NB4 (cell line): ENCODE measurements at regions not wholly inside any gene's neighbourhood (a gene's known extent, or its start where the extent isn't known, plus 50 kb on each side); places are given as distances from the start of the nearest gene placed in this dataset.

Source experiments
- DNase-seq: peaks from one replicate; pipeline ENCODE4 v3.0.0; 2010; ENCODE audit warnings: low read depth
- H3K4me3 ChIP-seq: one replicate; pipeline ENCODE4 v1.5.1; 2011; ENCODE audit warnings: mild to moderate bottlenecking, low read depth, low read length, moderate library complexity
- MYC ChIP-seq: IDR thresholded peaks from 2 replicates; pipeline ENCODE4 v1.6.1; 2011; ENCODE audit warnings: low read depth, low read length
- POLR2A ChIP-seq: IDR thresholded peaks from 2 replicates; pipeline ENCODE4 v1.6.1; 2011; ENCODE audit warnings: mild to moderate bottlenecking; ENCODE audit not compliant: insufficient read length; ENCODE audit errors: extremely low read depth
- TF ChIP-seq, protein P1 (sequence below): IDR thresholded peaks from one replicate; pipeline ENCODE4 v1.5.1; 2012; ENCODE audit warnings: low read depth, low read length
- TF ChIP-seq, protein P2 (sequence below): IDR thresholded peaks from 2 replicates; pipeline ENCODE4 v1.6.1; 2011; ENCODE audit warnings: low read depth, low read length

DNA sequence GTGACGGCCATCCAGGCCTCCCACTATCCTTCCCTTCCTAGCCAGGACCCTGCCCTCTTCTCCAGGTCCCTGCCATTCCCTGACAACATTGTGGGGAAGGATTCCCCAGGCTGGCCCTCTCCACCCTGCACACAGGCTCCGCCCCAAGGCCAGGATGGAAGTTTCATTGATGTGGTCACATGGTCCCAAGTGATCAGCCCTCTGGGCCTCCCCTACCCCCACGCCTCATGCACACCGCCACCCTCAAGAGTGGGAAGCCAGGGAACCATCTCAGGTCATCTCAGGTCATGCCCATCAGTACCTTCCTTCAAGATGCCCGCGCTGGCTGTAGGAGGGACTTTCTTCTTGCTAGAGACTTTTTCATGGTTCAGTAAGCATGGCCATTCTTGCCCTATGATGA lies 514.8 kb upstream of the RAB6C start:
- no peak for TF ChIP-seq MYC
- TF ChIP-seq, protein P1, sequence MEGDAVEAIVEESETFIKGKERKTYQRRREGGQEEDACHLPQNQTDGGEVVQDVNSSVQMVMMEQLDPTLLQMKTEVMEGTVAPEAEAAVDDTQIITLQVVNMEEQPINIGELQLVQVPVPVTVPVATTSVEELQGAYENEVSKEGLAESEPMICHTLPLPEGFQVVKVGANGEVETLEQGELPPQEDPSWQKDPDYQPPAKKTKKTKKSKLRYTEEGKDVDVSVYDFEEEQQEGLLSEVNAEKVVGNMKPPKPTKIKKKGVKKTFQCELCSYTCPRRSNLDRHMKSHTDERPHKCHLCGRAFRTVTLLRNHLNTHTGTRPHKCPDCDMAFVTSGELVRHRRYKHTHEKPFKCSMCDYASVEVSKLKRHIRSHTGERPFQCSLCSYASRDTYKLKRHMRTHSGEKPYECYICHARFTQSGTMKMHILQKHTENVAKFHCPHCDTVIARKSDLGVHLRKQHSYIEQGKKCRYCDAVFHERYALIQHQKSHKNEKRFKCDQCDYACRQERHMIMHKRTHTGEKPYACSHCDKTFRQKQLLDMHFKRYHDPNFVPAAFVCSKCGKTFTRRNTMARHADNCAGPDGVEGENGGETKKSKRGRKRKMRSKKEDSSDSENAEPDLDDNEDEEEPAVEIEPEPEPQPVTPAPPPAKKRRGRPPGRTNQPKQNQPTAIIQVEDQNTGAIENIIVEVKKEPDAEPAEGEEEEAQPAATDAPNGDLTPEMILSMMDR: no peak
- TF ChIP-seq, protein P2, sequence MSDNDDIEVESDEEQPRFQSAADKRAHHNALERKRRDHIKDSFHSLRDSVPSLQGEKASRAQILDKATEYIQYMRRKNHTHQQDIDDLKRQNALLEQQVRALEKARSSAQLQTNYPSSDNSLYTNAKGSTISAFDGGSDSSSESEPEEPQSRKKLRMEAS: no peak
- TF ChIP-seq POLR2A: no peak
- DNase-seq: no peak
- no peak overlapping the region for H3K4me3 ChIP-seq

DNA sequence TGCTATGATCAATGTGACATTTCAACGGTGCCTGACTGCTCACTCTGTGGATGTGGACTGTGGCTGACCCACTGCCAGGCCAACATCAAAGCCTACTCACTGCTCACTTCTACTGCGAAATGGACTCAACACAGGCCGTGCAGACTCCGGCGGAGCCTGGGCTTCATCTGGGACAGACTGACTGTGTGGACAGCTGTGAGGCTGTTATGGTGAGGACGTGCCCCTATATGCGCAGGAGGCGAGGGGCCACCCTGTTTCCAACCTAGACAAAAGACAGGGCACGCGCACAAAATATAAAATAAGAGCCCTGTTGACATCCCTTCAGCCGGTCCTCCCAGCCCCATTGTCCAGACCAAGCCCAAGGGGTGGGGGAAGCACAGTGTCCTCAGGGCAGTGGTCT lies 514.4 kb upstream of the RAB6C start:
- TF ChIP-seq POLR2A (no peak), MYC (no peak)
- TF ChIP-seq, protein P2: no peak
- TF ChIP-seq, protein P1: no peak
- H3K4me3 ChIP-seq: no peak overlapping the region
- DNase-seq: no peak

DNA sequence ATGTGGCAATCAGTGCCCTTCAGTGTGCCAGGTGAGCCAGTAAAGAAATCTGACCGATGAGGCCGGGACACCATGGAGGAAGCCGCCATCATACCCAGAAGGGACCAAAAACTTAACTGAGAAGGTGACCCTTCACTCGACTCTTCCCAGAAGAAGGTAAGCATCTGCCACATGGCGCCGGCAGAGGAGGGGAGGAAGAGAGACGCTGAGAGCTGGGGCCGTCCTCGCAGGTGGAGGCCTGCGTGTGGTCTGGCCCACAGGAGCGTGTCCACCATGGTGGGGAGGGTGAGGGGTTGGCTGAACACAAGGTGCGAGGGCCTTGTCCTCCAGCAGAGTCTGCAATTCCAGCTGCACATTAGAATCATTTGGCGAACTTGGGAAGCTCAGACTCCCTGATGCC lies 513.1 kb upstream of the RAB6C start:
- H3K4me3 ChIP-seq: no peak overlapping the region
- DNase-seq: no peak
- TF ChIP-seq, protein P2: no peak
- TF ChIP-seq, protein P1: no peak
- TF ChIP-seq MYC (no peak), POLR2A (no peak)

DNA sequence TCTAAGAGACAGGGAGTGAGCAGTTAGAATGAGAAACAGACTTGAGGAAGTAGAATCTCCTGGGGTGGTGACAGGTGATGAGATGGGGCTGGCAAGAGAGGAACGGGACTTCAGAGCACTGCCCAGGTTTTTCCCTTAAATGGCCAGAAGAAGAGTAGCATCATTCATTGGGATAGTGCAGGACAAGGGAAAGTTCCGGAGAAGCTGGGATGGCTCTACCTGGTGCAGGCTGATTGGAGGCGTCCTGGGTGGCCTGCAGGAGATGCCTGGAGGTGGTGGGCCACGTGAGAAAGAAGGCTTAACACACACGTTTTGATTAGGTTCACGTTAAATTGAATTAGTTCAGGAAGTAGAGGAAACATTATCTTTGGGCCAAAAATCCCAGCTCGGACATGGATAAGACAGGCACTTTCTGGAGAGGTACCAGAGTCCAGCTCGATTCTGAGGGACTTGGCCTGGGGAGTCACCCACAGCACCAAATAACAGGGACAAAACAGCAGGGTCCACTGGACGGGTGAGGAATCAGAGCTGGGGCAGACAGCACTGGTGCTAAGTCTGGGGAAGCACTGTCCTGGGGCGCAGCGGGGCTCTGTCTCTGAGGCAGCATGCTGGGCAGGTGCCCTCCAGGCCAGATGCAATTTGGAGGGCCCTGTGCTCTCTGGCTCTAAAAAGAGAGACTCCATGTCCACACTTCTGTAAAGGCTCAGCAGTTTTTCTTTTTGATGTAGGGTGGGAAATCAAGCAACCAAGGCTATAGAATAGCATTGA lies 512.3 kb upstream of the RAB6C start:
- TF ChIP-seq, protein P2: no peak
- TF ChIP-seq POLR2A (no peak), MYC (no peak)
- TF ChIP-seq, protein P1: no peak
- DNase-seq: no peak
- H3K4me3 ChIP-seq: no peak overlapping the region

DNA sequence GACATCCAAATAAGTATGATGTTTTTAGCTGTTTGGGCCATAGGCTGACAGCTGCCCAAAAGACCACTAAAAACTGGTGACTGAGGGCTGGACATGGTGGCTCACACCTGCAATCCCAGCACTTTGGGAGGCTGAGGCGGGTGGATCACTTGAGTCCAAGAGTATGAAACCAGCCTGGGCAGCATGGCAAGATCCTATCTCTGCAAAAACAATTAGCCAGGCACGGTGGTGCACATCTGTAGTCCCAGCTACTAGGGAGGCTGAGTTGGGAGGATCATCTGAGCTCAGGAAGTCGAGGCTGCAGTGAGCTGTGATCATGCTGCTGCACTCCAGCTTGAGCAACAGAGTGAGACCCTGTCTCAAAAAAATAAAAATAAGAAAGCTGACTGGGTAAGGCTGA lies 511.5 kb upstream of the RAB6C start:
- no peak for DNase-seq
- TF ChIP-seq POLR2A (no peak), MYC (no peak)
- TF ChIP-seq, protein P1: no peak
- TF ChIP-seq, protein P2: no peak
- no peak overlapping the region for H3K4me3 ChIP-seq

DNA sequence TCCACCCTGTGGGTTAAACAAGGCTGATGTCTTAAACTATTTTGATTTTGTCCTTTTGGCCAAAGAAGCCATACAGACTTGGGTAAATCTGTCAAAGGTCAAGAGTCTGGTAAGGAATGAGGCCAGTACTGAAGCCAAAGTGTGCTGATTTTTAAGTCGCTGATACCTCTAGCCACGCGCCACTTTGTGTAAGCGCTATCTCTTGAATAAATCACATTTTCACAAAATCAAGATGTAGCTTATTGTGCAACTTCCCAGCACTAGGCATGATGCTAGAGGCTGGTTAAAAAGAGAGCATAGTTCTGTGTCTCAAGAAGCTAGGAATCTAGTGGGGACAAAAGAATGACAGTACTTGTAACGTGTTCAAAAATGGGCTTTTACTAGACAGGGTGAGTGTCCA lies 510.6 kb upstream of the RAB6C start:
- DNase-seq: no peak
- TF ChIP-seq POLR2A (no peak), MYC (no peak)
- TF ChIP-seq, protein P2: no peak
- TF ChIP-seq, protein P1: no peak
- no peak overlapping the region for H3K4me3 ChIP-seq
